ENCODE measurements at regions not wholly inside any gene's neighbourhood (a gene's known extent, or its start where the extent isn't known, plus 50 kb on each side); places are given as distances from the start of the nearest gene placed in this dataset.

- no peak overlapping the region for H3K4me3 Mint-ChIP-seq
- H3K9me3 Mint-ChIP-seq: peaks cover 6 to 16% of the 10 kb centered on the region in 2 donors
- ATAC-seq (replicated peaks in 1 of 2) (no peak), DNase-seq (no peak)
- H3K4me1 Mint-ChIP-seq (ENCODE audit: low read depth): no peaks in the 10 kb centered on the region
- no peaks in the 10 kb centered on the region for H3K36me3 Mint-ChIP-seq (ENCODE audit: insufficient read depth in 2 of 2)
- H3K27ac Mint-ChIP-seq: no peak overlapping the region
- no peaks in the 10 kb centered on the region for H3K27me3 Mint-ChIP-seq (ENCODE audit: low read depth)
These were observed 810.5 kb upstream of the LRFN5 start for GRCh38 chr14:40796168-40796567.

- Mint-ChIP-seq H3K9me3 (peaks cover 2% of the 10 kb centered on the region in 2 donors), H3K4me1 (ENCODE audit: low read depth) (no peaks in the 10 kb centered on the region), H3K27ac (no peak overlapping the region), H3K27me3 (ENCODE audit: low read depth) (no peaks in the 10 kb centered on the region), H3K36me3 (ENCODE audit: insufficient read depth in 2 of 2) (no peaks in the 10 kb centered on the region), H3K4me3 (no peak overlapping the region)
- ATAC-seq (replicated peaks in 1 of 2) (no peak), DNase-seq (no peak)
These were observed 821.8 kb upstream of the LRFN5 start for GRCh38 chr14:40784860-40785259.

- H3K27me3 Mint-ChIP-seq (ENCODE audit: low read depth): no peaks in the 10 kb centered on the region
- no peaks in the 10 kb centered on the region for H3K36me3 Mint-ChIP-seq (ENCODE audit: insufficient read depth in 2 of 2)
- ATAC-seq (replicated peaks in 1 of 2) (no peak), DNase-seq (no peak)
- no peak overlapping the region for H3K4me3 Mint-ChIP-seq
- no peak overlapping the region for H3K27ac Mint-ChIP-seq
- H3K9me3 Mint-ChIP-seq: peaks cover 5 to 13% of the 10 kb centered on the region in 2 donors
- no peaks in the 10 kb centered on the region for H3K4me1 Mint-ChIP-seq (ENCODE audit: low read depth)
These were observed 844.0 kb upstream of the LRFN5 start for GRCh38 chr14:40762685-40763084.

- H3K27me3 Mint-ChIP-seq (ENCODE audit: low read depth): no peaks in the 10 kb centered on the region
- H3K27ac Mint-ChIP-seq: no peak overlapping the region
- ATAC-seq (replicated peaks in 1 of 2): no peak
- H3K4me3 Mint-ChIP-seq: no peak overlapping the region
- no peaks in the 10 kb centered on the region for H3K36me3 Mint-ChIP-seq (ENCODE audit: insufficient read depth in 2 of 2)
- no peaks in the 10 kb centered on the region for H3K4me1 Mint-ChIP-seq (ENCODE audit: low read depth)
- no peak for DNase-seq
- H3K9me3 Mint-ChIP-seq: peaks cover 5 to 14% of the 10 kb centered on the region in 2 donors
These were observed 844.5 kb upstream of the LRFN5 start for GRCh38 chr14:40762177-40762576.

- no peak for DNase-seq
- Mint-ChIP-seq H3K9me3 (peaks cover 10 to 18% of the 10 kb centered on the region in 2 donors), H3K27me3 (ENCODE audit: low read depth) (no peaks in the 10 kb centered on the region), H3K27ac (no peak overlapping the region), H3K36me3 (ENCODE audit: insufficient read depth in 2 of 2) (peaks cover 0 to 5% of the 10 kb centered on the region in 2 donors), H3K4me3 (no peak overlapping the region), H3K4me1 (ENCODE audit: low read depth) (no peaks in the 10 kb centered on the region)
- ATAC-seq (replicated peaks in 1 of 2): no peak
These were observed 846.0 kb upstream of the LRFN5 start for GRCh38 chr14:40760704-40761103.

GRCh38 chr14:40758076-40758475, 848.6 kb upstream of the LRFN5 start:
- H3K36me3 Mint-ChIP-seq (ENCODE audit: insufficient read depth in 2 of 2): peaks cover 0 to 6% of the 10 kb centered on the region in 2 donors
- H3K27me3 Mint-ChIP-seq (ENCODE audit: low read depth): no peaks in the 10 kb centered on the region
- H3K4me3 Mint-ChIP-seq: no peak overlapping the region
- DNase-seq (no peak), ATAC-seq (replicated peaks in 1 of 2) (no peak)
- peaks cover 12 to 21% of the 10 kb centered on the region in 2 donors for H3K9me3 Mint-ChIP-seq
- H3K4me1 Mint-ChIP-seq (ENCODE audit: low read depth): no peaks in the 10 kb centered on the region
- H3K27ac Mint-ChIP-seq: no peak overlapping the region

GRCh38 chr14:40757376-40757950, 849.2 kb upstream of the LRFN5 start:
- H3K9me3 Mint-ChIP-seq: peaks cover 9 to 16% of the 10 kb centered on the region in 2 donors
- peaks cover 0 to 6% of the 10 kb centered on the region in 2 donors for H3K36me3 Mint-ChIP-seq (ENCODE audit: insufficient read depth in 2 of 2)
- H3K4me3 Mint-ChIP-seq: no peak overlapping the region
- no peak for DNase-seq
- H3K27ac Mint-ChIP-seq: no peak overlapping the region
- ATAC-seq (replicated peaks in 1 of 2): no peak
- no peaks in the 10 kb centered on the region for H3K4me1 Mint-ChIP-seq (ENCODE audit: low read depth)
- H3K27me3 Mint-ChIP-seq (ENCODE audit: low read depth): no peaks in the 10 kb centered on the region

GRCh38 chr14:40733206-40733605, 873.5 kb upstream of the LRFN5 start:
- peaks cover 4 to 9% of the 10 kb centered on the region in 2 donors for H3K9me3 Mint-ChIP-seq
- peaks cover 6 to 7% of the 10 kb centered on the region in 2 donors for H3K36me3 Mint-ChIP-seq (ENCODE audit: insufficient read depth in 2 of 2)
- DNase-seq (no peak), ATAC-seq (replicated peaks in 1 of 2) (no peak)
- no peaks in the 10 kb centered on the region for H3K27me3 Mint-ChIP-seq (ENCODE audit: low read depth)
- no peak overlapping the region for H3K4me3 Mint-ChIP-seq
- H3K27ac Mint-ChIP-seq: no peak overlapping the region
- no peaks in the 10 kb centered on the region for H3K4me1 Mint-ChIP-seq (ENCODE audit: low read depth)

- peaks cover 10 to 11% of the 10 kb centered on the region in 2 donors for H3K9me3 Mint-ChIP-seq
- H3K4me1 Mint-ChIP-seq (ENCODE audit: low read depth): no peaks in the 10 kb centered on the region
- H3K36me3 Mint-ChIP-seq (ENCODE audit: insufficient read depth in 2 of 2): no peaks in the 10 kb centered on the region
- H3K4me3 Mint-ChIP-seq: no peak overlapping the region
- H3K27me3 Mint-ChIP-seq (ENCODE audit: low read depth): no peaks in the 10 kb centered on the region
- no peak overlapping the region for H3K27ac Mint-ChIP-seq
- ATAC-seq (replicated peaks in 1 of 2) (no peak), DNase-seq (no peak)
These were observed 879.6 kb upstream of the LRFN5 start for GRCh38 chr14:40727107-40727506.

- H3K27ac Mint-ChIP-seq: no peak overlapping the region
These were observed 893.3 kb upstream of the LRFN5 start for GRCh38 chr14:40713387-40713786.

GRCh38 chr14:40697231-40697630, 909.4 kb upstream of the LRFN5 start:
- ATAC-seq (replicated peaks in 1 of 2) (no peak), DNase-seq (no peak)
- Mint-ChIP-seq H3K9me3 (peaks cover 6 to 11% of the 10 kb centered on the region in 2 donors), H3K27ac (no peak overlapping the region), H3K4me3 (no peak overlapping the region), H3K36me3 (ENCODE audit: insufficient read depth in 2 of 2) (no peaks in the 10 kb centered on the region), H3K27me3 (ENCODE audit: low read depth) (no peaks in the 10 kb centered on the region), H3K4me1 (ENCODE audit: low read depth) (no peaks in the 10 kb centered on the region)

More at GRCh38 chr14:40713387-40713786, 893.3 kb upstream of the LRFN5 start:
- Mint-ChIP-seq H3K36me3 (ENCODE audit: insufficient read depth in 2 of 2) (peaks cover 0 to 3% of the 10 kb centered on the region in 2 donors), H3K4me1 (ENCODE audit: low read depth) (no peaks in the 10 kb centered on the region), H3K4me3 (no peak overlapping the region), H3K27me3 (ENCODE audit: low read depth) (no peaks in the 10 kb centered on the region), H3K9me3 (peaks cover 14% of the 10 kb centered on the region in 2 donors)
- ATAC-seq (replicated peaks in 1 of 2) (no peak), DNase-seq (no peak)

GRCh38 chr14:40694023-40694422, 912.7 kb upstream of the LRFN5 start:
- Mint-ChIP-seq H3K9me3 (peaks cover 2 to 4% of the 10 kb centered on the region in 2 donors), H3K27me3 (ENCODE audit: low read depth) (no peaks in the 10 kb centered on the region), H3K27ac (no peak overlapping the region), H3K4me3 (no peak overlapping the region), H3K4me1 (ENCODE audit: low read depth) (no peaks in the 10 kb centered on the region), H3K36me3 (ENCODE audit: insufficient read depth in 2 of 2) (no peaks in the 10 kb centered on the region)
- no peak for DNase-seq
- ATAC-seq (replicated peaks in 1 of 2): no peak

- Mint-ChIP-seq H3K4me1 (ENCODE audit: low read depth) (no peaks in the 10 kb centered on the region), H3K27me3 (ENCODE audit: low read depth) (no peaks in the 10 kb centered on the region), H3K9me3 (peaks cover 2 to 4% of the 10 kb centered on the region in 2 donors), H3K4me3 (no peak overlapping the region), H3K36me3 (ENCODE audit: insufficient read depth in 2 of 2) (no peaks in the 10 kb centered on the region), H3K27ac (no peak overlapping the region)
- ATAC-seq (replicated peaks in 1 of 2): no peak
- DNase-seq: no peak
These were observed 915.6 kb upstream of the LRFN5 start for GRCh38 chr14:40691066-40691465.

GRCh38 chr14:40685764-40686163, 920.9 kb upstream of the LRFN5 start:
- Mint-ChIP-seq H3K36me3 (ENCODE audit: insufficient read depth in 2 of 2) (no peaks in the 10 kb centered on the region), H3K4me3 (no peak overlapping the region), H3K27me3 (ENCODE audit: low read depth) (no peaks in the 10 kb centered on the region), H3K27ac (no peak overlapping the region), H3K4me1 (ENCODE audit: low read depth) (no peaks in the 10 kb centered on the region), H3K9me3 (peaks cover 0 to 3% of the 10 kb centered on the region in 2 donors)
- ATAC-seq (replicated peaks in 1 of 2) (no peak), DNase-seq (no peak)
